Glutamatergic neuron (in vitro differentiated cells): ENCODE measurements at regions not wholly inside any gene's neighbourhood (a gene's known extent, or its start where the extent isn't known, plus 50 kb on each side); places are given as distances from the start of the nearest gene placed in this dataset.

Source experiments
- DNase-seq: peaks from one replicate; pipeline ENCODE4 v3.0.0; 2022
- H3K27ac Mint-ChIP-seq: one replicate; pipeline ENCODE4 v1.8.0; 2020; ENCODE audit warnings: mild to moderate bottlenecking, mixed read lengths, inconsistent platforms; ENCODE audit not compliant: unreplicated experiment
- H3K27me3 Mint-ChIP-seq: one replicate; pipeline ENCODE4 v1.8.0; 2020; ENCODE audit warnings: mild to moderate bottlenecking, moderate library complexity, mixed read lengths, inconsistent platforms; ENCODE audit not compliant: unreplicated experiment
- H3K36me3 Mint-ChIP-seq: one replicate; pipeline ENCODE4 v1.8.0; 2020; ENCODE audit warnings: mild to moderate bottlenecking, mixed read lengths, inconsistent platforms; ENCODE audit not compliant: unreplicated experiment
- H3K4me1 Mint-ChIP-seq: one replicate; pipeline ENCODE4 v1.8.0; 2020; ENCODE audit warnings: mild to moderate bottlenecking, low read depth, mixed read lengths, inconsistent platforms; ENCODE audit not compliant: unreplicated experiment
- H3K4me3 Mint-ChIP-seq: one replicate; pipeline ENCODE4 v1.8.0; 2020; ENCODE audit warnings: mild to moderate bottlenecking, mixed read lengths, inconsistent platforms; ENCODE audit not compliant: unreplicated experiment
- H3K9me3 Mint-ChIP-seq: one replicate; pipeline ENCODE4 v1.8.0; 2020; ENCODE audit warnings: mild to moderate bottlenecking, moderate library complexity, mixed read lengths, inconsistent platforms; ENCODE audit not compliant: unreplicated experiment
- CTCF ChIP-seq: fragments of 200-600 bp; sonication (generic); IDR thresholded peaks from one replicate; pipeline ENCODE4 v1.5.0; 2021; ENCODE audit not compliant: partially characterized antibody, unreplicated experiment

DNA sequence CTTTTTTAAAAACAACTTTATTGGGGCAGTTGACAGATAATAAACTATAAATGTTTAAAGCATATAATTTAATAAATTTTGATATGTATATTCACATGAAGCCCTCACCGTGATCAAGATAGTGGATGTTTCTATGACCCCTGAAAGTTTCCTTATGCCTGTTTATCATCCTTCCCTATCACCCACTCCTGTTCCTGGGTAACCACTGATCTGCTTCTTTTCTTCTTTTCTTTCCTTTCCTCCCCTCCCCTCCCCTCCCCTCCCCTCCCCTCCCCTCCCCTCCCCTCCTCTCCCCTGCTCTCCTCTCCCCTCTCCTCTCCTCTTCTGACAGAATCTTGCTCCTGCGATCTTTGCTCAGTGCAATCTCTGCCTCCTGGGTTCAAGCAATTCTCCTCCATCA lies 193.7 kb upstream of the CDH13 start:
- no peak overlapping the region for H3K4me3 Mint-ChIP-seq
- TF ChIP-seq CTCF = no peak

DNA sequence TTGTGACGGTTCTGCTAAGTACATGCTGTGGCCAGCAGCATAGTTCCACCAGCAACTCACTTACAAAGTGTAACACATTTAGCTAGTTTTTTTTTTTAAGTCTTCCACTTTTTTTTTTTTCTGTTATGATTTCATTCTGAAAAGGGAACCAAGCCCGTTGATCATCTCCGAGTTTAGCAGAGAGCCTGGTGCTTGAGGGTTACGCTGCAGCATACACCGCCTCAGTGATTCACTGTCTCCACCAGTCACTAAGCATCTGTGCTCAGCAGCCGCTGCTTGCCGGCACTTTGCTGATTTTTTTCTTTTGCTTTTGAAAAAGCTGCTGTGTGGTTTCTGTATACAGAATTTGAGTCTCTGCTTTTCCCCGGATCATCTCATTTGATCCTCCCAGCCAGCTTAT lies 194.5 kb upstream of the CDH13 start:
- no peaks in the 10 kb centered on the region for H3K27me3 Mint-ChIP-seq
- no peak overlapping the region for H3K27ac Mint-ChIP-seq
- H3K4me3 Mint-ChIP-seq = no peak overlapping the region
- H3K9me3 Mint-ChIP-seq = no peaks in the 10 kb centered on the region
- H3K4me1 Mint-ChIP-seq = no peaks in the 10 kb centered on the region
- DNase-seq = no peak
- TF ChIP-seq CTCF = no peak
- no peaks in the 10 kb centered on the region for H3K36me3 Mint-ChIP-seq

More for the DNA sequence above, 193.7 kb upstream of the CDH13 start:
- H3K27ac Mint-ChIP-seq = no peak overlapping the region
- no peaks in the 10 kb centered on the region for H3K4me1 Mint-ChIP-seq
- no peaks in the 10 kb centered on the region for H3K27me3 Mint-ChIP-seq
- DNase-seq = no peak
- H3K9me3 Mint-ChIP-seq = no peaks in the 10 kb centered on the region
- no peaks in the 10 kb centered on the region for H3K36me3 Mint-ChIP-seq

- DNase-seq = no peak
- no peaks in the 10 kb centered on the region for H3K27me3 Mint-ChIP-seq
- no peak for TF ChIP-seq CTCF
- H3K9me3 Mint-ChIP-seq = no peaks in the 10 kb centered on the region
- no peak overlapping the region for H3K27ac Mint-ChIP-seq
- H3K4me1 Mint-ChIP-seq = no peaks in the 10 kb centered on the region
- no peak overlapping the region for H3K4me3 Mint-ChIP-seq
- H3K36me3 Mint-ChIP-seq = no peaks in the 10 kb centered on the region
Measured at GRCh38 chr16:82425661-82426060, 201.1 kb upstream of the CDH13 start.

GRCh38 chr16:82421851-82422250 lies 204.9 kb upstream of the CDH13 start:
- Mint-ChIP-seq H3K4me1 (no peaks in the 10 kb centered on the region), H3K36me3 (no peaks in the 10 kb centered on the region), H3K9me3 (no peaks in the 10 kb centered on the region), H3K27me3 (no peaks in the 10 kb centered on the region), H3K27ac (no peak overlapping the region), H3K4me3 (no peak overlapping the region)
- DNase-seq = no peak
- no peak for TF ChIP-seq CTCF

DNA sequence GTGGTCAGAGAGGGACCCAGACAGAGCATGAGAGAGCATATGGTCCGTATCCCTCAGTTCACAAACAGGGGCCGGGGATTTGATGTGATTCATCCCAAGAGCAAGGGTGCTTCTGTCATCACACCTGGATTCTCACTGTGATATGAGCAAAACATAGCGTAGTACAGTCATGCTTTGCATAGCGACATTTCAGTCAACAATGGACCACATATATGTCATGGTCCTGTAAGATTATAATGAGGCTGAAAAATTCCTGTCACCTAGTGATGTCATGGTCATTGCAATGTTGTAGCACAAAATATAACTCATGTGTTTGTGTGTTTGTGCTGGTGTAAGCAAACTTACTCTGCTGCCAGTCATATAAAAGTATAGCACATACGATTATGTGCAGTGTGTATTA lies 207.4 kb upstream of the CDH13 start:
- H3K27ac Mint-ChIP-seq = no peak overlapping the region

More for the DNA sequence above, 207.4 kb upstream of the CDH13 start:
- H3K36me3 Mint-ChIP-seq = no peaks in the 10 kb centered on the region
- H3K9me3 Mint-ChIP-seq = no peaks in the 10 kb centered on the region
- no peak overlapping the region for H3K4me3 Mint-ChIP-seq
- DNase-seq = no peak
- no peaks in the 10 kb centered on the region for H3K4me1 Mint-ChIP-seq
- no peaks in the 10 kb centered on the region for H3K27me3 Mint-ChIP-seq
- no peak for TF ChIP-seq CTCF
